NCI-H345 (cell line): ENCODE measurements at regions not wholly inside any gene's neighbourhood (a gene's known extent, or its start where the extent isn't known, plus 50 kb on each side); places are given as distances from the start of the nearest gene placed in this dataset.
"Not testable (repeated sequence)": the region's sequence is repeated elsewhere in the genome, so short reads cannot be mapped to it uniquely, and the experiment has no call there.

Source experiments
- DNase-seq: peaks from one replicate; lab custom pipeline; 2025; lab: John Stamatoyannopoulos, UW

- no peak for DNase-seq
Measured at GRCh38 chr11:23471878-23472277, 611.6 kb upstream of the CCDC179 start.

- no peak for DNase-seq
Measured at GRCh38 chr11:23473782-23474181, 613.5 kb upstream of the CCDC179 start.

DNA sequence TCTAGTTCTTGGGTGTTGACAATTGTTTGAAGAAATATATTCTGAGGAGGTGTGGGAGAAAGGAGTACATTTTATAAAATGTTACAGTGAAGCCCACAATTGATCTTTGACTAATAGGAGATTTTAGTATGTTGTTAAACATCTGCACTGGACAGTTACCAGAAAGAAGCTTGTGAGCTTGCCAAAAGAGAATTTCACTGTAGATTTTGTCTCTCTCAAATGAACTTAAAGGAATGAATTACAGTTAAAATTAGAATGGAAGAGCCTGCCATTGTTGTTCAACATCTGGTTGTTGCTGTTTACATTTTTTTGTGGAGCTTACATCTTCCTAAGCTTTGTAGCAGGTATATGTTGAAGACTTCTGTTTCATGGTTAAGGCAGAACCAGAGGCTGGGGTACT is 620.5 kb upstream of the CCDC179 start:
- DNase-seq, result no peak

- DNase-seq, result not testable (repeated sequence)
Measured at GRCh38 chr11:23484146-23484545, 623.9 kb upstream of the CCDC179 start.

GRCh38 chr11:23484618-23485017 is 624.3 kb upstream of the CCDC179 start:
- DNase-seq, result not testable (repeated sequence)

- DNase-seq, result no peak
Measured at GRCh38 chr11:23490557-23491235, 630.4 kb upstream of the CCDC179 start.

DNA sequence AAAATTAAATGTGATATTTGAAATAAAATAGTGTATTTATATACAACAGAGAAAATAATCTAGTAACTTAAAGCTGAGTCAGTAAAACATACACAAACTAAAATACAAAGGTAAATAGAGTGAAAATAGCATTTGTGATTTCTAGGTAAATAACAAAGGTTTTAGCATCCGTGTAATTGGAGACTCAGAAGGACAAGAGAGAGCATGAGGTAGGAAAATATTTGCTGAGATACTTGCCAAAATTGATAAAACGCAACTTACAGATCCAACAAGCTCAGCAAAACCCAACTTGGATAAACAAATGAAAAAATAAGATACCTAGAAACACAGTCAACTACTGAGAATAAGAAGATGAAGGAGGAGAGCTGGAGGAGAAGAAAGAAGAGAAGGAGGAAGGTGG is 634.7 kb upstream of the CCDC179 start:
- no peak for DNase-seq

DNA sequence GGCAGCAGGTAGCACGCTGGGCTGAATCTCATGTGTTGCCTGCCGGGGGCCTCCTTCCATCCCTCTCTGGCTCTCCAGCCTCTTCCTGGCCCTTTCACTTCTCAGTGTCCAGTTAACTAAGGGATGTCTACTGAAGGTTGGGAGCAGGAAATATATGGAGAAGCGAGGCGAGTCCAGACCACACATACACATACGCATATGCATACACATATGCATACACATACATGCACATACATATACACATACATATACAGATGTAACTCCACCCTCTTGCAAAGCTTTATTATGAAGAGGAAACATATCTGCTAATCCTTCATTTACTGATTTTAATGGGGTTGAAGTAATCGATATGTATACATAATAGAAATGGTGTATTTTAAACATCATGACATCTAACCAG is 636.1 kb upstream of the CCDC179 start:
- DNase-seq, result no peak

GRCh38 chr11:23497040-23497439 is 636.8 kb upstream of the CCDC179 start:
- no peak for DNase-seq

- no peak for DNase-seq
Measured at GRCh38 chr11:23502389-23502788, 642.1 kb upstream of the CCDC179 start.

DNA sequence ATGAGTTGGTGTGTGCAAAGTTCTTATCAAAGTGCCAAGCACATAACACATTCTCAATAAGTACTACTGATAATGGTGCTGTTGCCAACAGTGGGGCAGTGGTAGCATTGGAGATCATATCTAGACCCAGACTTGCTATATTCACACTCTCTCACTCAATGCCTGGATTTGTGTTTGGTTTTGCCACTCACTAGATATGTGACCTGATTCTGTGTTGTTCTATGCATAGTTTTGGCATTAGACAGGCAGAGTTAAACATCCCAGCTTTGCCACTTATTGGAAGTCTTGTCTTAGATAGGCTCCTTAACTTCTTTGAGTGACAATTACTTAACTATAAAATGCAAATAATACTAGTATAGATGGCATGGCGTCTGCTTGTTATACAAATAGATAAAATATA is 642.6 kb upstream of the CCDC179 start:
- no peak for DNase-seq

- no peak for DNase-seq
Measured at GRCh38 chr11:23509023-23509422, 648.7 kb upstream of the CCDC179 start.

GRCh38 chr11:23509821-23510220 is 649.5 kb upstream of the CCDC179 start:
- DNase-seq, result no peak

DNA sequence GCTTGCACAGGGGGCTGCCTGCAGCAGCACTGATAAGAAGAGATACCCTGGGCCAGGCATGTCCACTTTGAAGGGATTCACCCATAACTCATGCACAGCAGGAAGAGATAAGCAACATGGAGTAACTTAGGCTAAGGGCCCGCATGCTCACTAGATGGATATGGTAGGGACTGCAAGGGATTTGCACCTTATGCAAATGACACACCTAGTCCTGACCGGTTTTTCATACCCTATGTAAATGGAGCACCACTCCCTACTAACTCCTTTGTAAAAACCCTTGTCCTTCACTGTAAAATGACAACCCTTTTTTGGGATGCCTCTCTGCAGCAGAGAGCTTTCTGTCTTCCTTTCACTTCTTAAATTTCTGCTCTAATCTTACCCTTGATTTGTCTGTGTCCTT is 658.9 kb upstream of the CCDC179 start:
- DNase-seq, result no peak

GRCh38 chr11:23520226-23520960 is 660.1 kb upstream of the CCDC179 start:
- DNase-seq, result no peak

- DNase-seq, result no peak
Measured at GRCh38 chr11:23536907-23537306, 676.6 kb upstream of the CCDC179 start.

DNA sequence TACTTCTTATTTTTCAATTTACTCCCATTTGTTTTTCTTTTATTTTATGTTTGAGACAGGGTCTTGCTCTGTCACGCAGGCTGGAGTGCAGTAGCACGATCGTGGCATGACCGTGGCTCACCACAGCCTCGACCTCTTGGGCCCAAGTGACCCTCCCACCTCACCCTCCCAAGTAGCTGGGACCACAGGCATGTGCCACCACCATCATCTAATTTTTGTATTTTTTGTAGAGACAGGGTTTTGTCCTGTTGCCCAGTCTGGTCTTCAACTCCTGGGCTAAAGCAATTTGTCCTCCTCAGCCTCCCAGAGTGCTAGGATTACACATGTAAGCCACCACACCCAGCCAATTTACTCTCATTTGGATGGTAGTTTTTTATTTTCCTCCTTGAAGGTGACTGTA is 679.3 kb upstream of the CCDC179 start:
- DNase-seq, result no peak

DNA sequence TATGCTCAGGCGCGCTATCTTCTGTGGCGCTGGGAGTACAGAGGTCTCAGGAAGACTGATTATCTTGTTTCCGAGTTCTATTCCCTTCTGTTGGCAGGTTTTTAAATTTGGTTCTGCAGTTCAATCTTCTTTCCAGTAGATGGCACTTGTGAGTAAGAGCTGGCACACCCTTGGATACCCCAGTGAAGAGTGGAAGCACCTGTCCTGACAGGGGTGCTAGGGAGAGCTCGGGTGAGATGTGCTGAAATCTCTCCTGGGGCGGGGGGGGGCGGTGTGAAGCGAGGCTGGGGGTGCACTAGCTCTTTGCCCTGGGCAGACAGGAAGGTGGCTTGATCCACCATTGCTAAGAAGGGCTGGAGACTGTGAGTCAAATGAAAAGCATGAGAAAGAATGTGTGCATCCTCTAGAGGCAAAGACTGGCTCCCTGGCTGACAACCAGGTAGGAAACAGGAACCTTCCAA is 679.9 kb upstream of the CCDC179 start:
- peak; percentile 40 for DNase-seq

- DNase-seq, result no peak
Measured at GRCh38 chr11:23542189-23542588, 681.9 kb upstream of the CCDC179 start.

GRCh38 chr11:23542816-23543215 is 682.5 kb upstream of the CCDC179 start:
- no peak for DNase-seq

DNA sequence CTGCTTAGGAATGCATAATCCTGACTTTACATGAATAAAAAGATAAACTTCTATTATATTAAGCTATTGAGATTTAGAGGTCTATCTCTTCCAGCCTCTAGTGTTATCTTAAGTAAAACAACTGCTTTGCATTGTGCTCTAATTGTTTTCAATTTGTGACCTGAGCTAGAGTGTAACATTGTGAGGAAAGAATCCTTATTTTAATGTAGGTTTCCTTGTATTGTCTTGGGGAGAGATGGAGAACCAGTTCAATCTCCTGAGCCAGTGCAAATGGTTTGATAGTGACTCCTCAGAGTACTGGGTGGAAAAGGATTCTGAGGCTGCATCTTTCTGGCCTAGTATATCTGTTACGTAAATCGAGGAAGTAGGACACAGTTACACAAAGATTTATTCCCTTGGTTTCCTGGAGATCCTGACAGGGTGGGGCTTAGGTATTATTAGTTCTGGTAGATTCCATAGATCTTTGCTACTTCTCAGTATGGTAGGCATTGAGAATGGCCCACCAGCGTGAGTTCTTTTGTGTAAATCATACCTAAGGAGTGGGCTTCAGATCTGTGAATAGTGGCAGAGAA is 683.5 kb upstream of the CCDC179 start:
- no peak for DNase-seq

GRCh38 chr11:23551706-23552105 is 691.4 kb upstream of the CCDC179 start:
- DNase-seq, result no peak

- no peak for DNase-seq
Measured at GRCh38 chr11:23554002-23554401, 693.7 kb upstream of the CCDC179 start.
